ENCODE measurements at regions not wholly inside any gene's neighbourhood (a gene's known extent, or its start where the extent isn't known, plus 50 kb on each side); places are given as distances from the start of the nearest gene placed in this dataset.

- no peak for TF ChIP-seq ZNF274 (IDR thresholded peaks at IDR 0.05; ENCODE audit: low read depth, low read length)
- no peak overlapping the region for H3K4me3 ChIP-seq (ENCODE audit: low read length)
Measured at GRCh38 chr13:74966814-74967424, 515.0 kb downstream of the TBC1D4 start.

GRCh38 chr13:74966275-74966674 lies 515.7 kb downstream of the TBC1D4 start:
- no peak overlapping the region for H3K4me3 ChIP-seq (ENCODE audit: low read length)
- no peak for TF ChIP-seq ZNF274 (IDR thresholded peaks at IDR 0.05; ENCODE audit: low read depth, low read length)

DNA sequence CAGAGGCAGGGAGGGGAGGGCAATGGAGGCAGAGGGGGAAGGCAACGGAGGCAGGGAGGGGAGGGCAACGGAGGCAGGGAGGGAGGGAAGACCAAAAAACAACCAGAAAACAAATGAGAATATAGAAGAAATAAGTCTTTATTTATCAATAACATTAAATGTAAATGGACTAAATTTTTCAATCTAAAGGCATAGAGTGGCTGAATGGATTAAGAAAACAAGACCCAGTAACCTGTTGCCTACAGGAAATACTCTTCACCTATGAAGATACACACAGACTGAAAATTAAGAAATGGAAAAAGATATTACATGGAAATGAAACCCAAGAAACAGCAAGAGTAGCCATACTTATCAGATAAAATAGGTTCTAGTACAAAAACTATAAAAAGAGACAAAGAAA lies 536.3 kb downstream of the TBC1D4 start:
- no peak for TF ChIP-seq ZNF274 (IDR thresholded peaks at IDR 0.05; ENCODE audit: low read depth, low read length)
- no peak overlapping the region for H3K4me3 ChIP-seq (ENCODE audit: low read length)

DNA sequence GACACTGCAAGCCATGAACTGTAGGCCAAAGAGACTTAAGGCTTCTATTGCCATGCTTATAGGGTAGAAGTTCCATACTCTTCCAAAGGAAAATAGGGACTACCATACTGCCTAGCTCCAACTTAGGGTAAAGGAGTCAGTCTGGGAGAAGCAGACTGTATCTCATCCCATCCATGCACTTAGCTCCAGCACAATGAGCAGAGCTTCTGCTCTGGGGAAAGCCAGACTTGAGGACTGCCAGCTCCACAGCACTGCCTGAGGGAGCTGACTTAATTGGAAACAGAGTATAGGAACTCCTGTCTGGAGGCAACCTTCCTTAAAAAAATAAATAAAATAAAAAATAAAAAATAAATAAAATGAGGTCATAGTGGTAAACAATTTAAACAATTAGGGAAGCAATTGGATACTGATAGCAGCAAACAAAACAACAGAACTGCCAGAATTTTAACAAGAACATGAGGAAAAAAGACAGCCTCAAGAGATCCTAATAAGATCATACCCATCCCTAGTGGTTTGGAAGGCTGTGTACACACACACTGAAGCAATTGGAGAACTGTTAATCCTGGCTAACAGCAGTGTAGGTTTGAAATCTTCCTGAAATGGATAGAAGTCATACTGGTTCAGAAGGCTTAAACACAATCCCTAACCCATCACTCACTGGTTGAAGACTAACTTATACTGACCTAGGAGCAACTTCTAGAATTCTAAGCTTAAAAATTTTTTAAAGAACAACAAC lies 550.1 kb downstream of the TBC1D4 start:
- no peak overlapping the region for H3K4me3 ChIP-seq (ENCODE audit: low read length)
- no peak for TF ChIP-seq ZNF274 (IDR thresholded peaks at IDR 0.05; ENCODE audit: low read depth, low read length)

DNA sequence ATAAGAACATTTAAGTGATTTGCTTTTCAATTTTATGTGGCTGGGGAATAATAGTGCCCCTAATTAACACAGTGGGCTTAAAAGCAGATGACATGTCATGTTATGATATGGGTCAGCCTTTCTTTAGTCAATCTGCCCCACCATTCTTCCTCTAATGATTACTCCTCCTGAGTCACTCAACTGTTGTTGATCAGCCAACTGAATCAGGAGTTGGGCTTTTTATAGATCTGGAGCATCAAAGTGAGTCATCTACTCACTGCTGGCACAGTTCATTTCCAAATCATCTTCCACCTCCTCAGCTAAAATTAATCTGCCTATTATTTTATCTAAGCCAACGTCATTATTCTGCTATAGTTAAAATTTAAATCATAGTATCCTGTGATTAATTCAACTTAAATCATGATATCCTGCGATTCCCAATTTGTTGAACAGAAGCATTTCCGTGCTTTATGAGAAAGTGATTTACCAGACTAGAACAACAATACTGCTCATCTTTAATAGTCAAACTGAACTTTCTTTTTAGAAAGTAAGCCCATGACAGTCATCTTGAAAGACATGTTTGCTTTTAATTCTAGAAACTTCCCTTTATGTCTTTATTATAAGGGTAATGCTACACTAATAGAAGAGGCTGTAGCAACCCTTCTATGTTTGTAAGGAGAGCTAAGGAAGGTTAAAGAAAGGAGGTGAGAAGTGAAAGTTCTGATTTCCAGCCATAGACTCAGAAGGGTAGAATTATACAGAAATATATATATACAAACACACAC lies 551.4 kb downstream of the TBC1D4 start:
- no peak overlapping the region for H3K4me3 ChIP-seq (ENCODE audit: low read length)
- TF ChIP-seq ZNF274 (IDR thresholded peaks at IDR 0.05; ENCODE audit: low read depth, low read length), result no peak

GRCh38 chr13:74929436-74929835 lies 552.5 kb downstream of the TBC1D4 start:
- H3K4me3 ChIP-seq (ENCODE audit: low read length), result no peak overlapping the region
- no peak for TF ChIP-seq ZNF274 (IDR thresholded peaks at IDR 0.05; ENCODE audit: low read depth, low read length)

- no peak for TF ChIP-seq ZNF274 (IDR thresholded peaks at IDR 0.05; ENCODE audit: low read depth, low read length)
- no peak overlapping the region for H3K4me3 ChIP-seq (ENCODE audit: low read length)
Measured at GRCh38 chr13:74927823-74928222, 554.1 kb downstream of the TBC1D4 start.

DNA sequence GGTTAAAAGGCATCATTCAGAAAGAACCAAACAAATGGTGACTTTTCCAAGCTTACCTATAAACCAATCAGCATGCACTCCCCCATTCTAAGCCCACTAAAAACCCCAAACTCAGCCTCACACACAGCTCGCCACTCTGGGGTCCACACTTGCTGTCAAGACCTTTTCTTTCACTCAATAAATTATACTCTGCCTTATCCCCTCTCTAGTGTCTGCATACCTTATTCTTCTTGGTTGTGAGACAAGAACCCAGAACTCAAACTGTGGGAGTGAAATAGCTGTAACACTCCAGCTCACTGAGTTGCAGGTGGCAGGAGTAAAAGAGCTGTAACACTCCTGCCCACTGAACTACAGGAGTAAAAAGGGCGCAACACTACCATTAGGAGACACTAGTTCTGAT lies 559.0 kb downstream of the TBC1D4 start:
- no peak for TF ChIP-seq ZNF274 (IDR thresholded peaks at IDR 0.05; ENCODE audit: low read depth, low read length)
- H3K4me3 ChIP-seq (ENCODE audit: low read length), result no peak overlapping the region

- TF ChIP-seq ZNF274 (IDR thresholded peaks at IDR 0.05; ENCODE audit: low read depth, low read length), result no peak
- no peak overlapping the region for H3K4me3 ChIP-seq (ENCODE audit: low read length)
Measured at GRCh38 chr13:74921326-74921725, 560.6 kb downstream of the TBC1D4 start.

- no peak for TF ChIP-seq ZNF274 (IDR thresholded peaks at IDR 0.05; ENCODE audit: low read depth, low read length)
- no peak overlapping the region for H3K4me3 ChIP-seq (ENCODE audit: low read length)
Measured at GRCh38 chr13:74920920-74921319, 561.0 kb downstream of the TBC1D4 start.

- TF ChIP-seq ZNF274 (IDR thresholded peaks at IDR 0.05; ENCODE audit: low read depth, low read length), result no peak
- H3K4me3 ChIP-seq (ENCODE audit: low read length), result no peak overlapping the region
Measured at GRCh38 chr13:74920361-74920760, 561.6 kb downstream of the TBC1D4 start.

- H3K4me3 ChIP-seq (ENCODE audit: low read length), result no peak overlapping the region
- TF ChIP-seq ZNF274 (IDR thresholded peaks at IDR 0.05; ENCODE audit: low read depth, low read length), result no peak
Measured at GRCh38 chr13:74919914-74920313, 562.1 kb downstream of the TBC1D4 start.

DNA sequence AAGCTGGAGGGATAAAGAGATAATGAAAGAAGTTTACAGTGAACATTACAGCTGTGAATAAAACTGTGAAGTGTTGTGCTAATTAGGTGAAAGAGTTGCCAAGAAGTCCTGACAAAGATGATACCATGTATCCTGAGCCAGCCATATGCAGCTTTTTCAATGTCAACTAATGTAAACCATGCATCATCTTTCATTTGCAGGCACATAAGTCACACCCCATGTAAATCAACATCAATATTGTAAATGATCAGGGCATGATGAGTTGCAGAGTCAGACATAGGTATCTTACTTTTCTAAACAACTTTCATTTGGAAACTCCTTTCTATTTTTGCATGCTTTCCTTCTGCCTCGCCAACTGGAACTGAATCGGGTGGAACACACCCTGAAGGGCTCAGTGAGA lies 569.1 kb downstream of the TBC1D4 start:
- TF ChIP-seq ZNF274 (IDR thresholded peaks at IDR 0.05; ENCODE audit: low read depth, low read length), result no peak

GRCh38 chr13:74910415-74910814 lies 571.6 kb downstream of the TBC1D4 start:
- no peak for TF ChIP-seq ZNF274 (IDR thresholded peaks at IDR 0.05; ENCODE audit: low read depth, low read length)
- no peak overlapping the region for H3K4me3 ChIP-seq (ENCODE audit: low read length)

More for the DNA sequence above, 569.1 kb downstream of the TBC1D4 start:
- no peak overlapping the region for H3K4me3 ChIP-seq (ENCODE audit: low read length)

DNA sequence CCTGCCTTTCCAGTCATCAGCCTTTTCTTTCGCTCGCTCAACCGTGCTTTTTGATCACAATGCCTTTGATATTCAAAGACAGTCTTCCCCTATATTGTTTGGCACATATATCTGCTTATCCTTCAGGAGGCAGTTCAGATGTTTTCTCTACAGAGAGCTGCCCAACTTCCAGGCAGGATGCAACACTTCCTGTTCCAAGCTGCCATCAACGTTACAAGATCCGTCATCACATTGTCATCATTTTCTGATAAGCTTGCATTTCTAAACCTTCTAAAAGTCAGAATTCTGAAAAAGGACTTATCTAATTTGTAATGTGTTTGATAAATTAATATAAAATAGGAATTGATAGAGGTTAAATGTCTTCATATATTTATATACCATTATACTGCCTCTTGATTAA lies 574.2 kb downstream of the TBC1D4 start:
- no peak for TF ChIP-seq ZNF274 (IDR thresholded peaks at IDR 0.05; ENCODE audit: low read depth, low read length)
- H3K4me3 ChIP-seq (ENCODE audit: low read length), result no peak overlapping the region
